GM18867 (cell line): ENCODE measurements at regions not wholly inside any gene's neighbourhood (a gene's known extent, or its start where the extent isn't known, plus 50 kb on each side); places are given as distances from the start of the nearest gene placed in this dataset.

Experiments
- ATAC-seq: cut with Tn5 transposase; IDR thresholded peaks from one replicate; pipeline ENCODE4 v1.9.1; 2021; ENCODE audit warnings: mild to moderate bottlenecking, moderate library complexity; ENCODE audit not compliant: unreplicated experiment

- ATAC-seq: peak; percentile 49
These were observed 483.6 kb downstream of the BCOR start for GRCh38 chrX:39613997-39614679.

- ATAC-seq: no peak
These were observed 483.1 kb downstream of the BCOR start for GRCh38 chrX:39614680-39614998.

- peak; percentile 62 for ATAC-seq
These were observed 481.5 kb downstream of the BCOR start for GRCh38 chrX:39616098-39616729.

DNA sequence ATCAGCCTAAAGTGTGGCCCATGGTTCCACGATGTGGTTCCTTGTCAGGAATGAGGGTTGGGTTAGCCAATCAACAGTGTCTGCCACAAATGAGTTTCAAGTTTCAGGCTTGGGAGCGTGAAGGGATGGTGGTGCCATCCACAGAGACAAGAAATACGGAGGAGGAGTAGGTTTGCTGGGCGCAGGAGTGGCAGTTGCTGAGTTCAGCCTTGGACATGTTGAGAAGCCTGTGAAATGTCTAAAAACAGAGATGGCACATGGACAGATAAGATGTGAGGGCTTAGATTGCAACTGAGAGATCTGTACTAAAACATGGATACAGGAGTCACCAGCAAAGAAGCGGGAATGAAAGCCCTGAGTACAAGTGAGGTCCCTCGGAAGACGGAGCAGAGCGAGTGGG, 481.0 kb downstream of the BCOR start:
- ATAC-seq: no peak

GRCh38 chrX:39618178-39618577, 479.6 kb downstream of the BCOR start:
- no peak for ATAC-seq

GRCh38 chrX:39619182-39620009, 478.4 kb downstream of the BCOR start:
- no peak for ATAC-seq

DNA sequence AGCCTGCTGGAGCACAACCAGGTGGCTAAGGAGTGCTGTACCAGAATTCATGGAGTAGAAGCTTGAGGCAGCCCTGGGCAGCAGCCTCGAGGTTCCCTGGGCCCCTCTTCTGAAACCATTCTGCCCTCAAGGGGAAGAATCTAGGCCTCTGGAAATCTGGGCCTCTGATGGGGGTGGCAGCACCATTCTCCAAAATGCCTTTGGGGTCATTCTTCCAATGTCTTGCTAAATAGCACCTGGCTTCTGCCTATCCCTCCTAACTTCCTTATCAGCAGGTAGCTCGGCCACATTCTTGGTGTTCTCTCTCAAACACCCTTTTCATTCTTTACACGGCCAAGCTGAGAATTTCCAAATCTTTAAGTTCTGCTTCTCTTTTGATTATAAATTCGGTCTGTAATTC, 473.6 kb downstream of the BCOR start:
- no peak for ATAC-seq

DNA sequence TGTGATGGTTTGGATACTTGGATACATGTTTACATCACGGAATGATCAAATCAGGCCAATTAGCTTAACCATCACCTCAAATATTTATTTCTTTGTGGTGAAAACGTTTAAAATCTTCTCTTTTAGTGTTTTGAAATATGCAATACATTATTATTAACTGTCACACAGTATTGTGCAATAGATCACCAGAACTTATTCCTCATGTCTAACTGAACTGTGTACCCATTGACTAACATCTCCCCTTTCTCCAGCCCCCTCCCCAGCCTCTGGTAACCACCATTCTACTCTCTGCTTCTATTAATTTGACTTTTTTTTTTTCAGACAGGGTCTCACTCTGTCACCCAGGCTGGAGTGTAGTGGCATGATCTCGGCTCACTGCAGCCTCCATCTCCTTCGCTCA, 471.9 kb downstream of the BCOR start:
- no peak for ATAC-seq

GRCh38 chrX:39626749-39627148, 471.0 kb downstream of the BCOR start:
- no peak for ATAC-seq

DNA sequence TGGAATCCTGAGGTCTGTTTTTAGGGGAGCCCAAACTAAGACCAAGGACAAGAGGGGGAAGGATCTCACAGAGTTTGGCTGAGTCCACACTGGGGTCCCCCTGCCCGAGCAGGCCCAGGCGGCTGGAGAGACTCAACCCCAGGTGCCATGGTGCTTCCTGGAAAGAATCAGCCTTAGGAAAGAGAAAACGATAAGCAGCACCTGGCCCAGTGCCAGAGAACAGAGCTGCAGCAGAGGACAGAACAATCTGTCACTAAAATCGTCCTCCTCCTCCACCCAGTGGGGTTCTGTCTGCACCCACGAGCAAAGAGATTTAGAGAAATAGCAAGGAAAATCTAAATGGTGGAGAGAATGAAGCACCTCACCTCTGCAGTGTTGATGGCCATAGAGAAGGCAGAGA, 470.5 kb downstream of the BCOR start:
- no peak for ATAC-seq

DNA sequence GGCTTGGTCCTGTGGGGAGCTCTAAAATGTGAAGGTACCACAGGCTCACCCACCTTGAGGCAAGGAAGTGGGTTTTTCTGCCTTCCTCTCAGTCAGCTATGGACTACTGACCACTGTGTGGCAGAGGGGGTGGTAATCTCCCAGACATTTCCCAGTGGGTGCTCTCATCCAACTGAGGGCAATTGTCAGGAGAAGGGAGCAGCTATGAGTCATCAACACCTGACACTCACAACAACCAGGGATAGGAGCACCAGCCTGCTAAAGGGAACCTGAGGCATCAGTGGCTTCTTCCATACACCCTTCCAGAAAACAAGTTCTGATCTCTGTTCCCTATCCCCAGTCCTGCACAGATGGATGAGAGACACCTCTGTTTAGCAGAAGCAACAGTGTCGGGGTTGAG, 468.8 kb downstream of the BCOR start:
- ATAC-seq: no peak

DNA sequence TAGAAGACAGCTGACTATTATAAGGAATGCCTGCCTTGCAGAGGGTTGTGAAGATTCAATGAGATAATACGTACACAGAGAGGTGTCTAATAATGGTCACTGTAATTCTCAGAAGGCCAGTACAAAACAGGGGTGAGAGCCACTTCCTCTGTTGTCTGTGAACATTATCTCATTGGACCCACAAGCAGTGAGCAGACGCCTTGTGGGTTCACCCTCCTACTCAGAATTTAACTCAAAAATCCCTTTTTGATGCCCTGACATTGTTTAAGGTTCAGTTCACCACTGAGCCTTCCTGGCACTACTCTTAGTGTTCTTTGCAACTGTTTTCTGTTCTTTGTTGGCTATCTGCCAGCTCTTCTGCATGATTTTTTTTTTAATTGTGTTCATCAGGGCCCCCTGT, 467.4 kb downstream of the BCOR start:
- ATAC-seq: no peak

- ATAC-seq: no peak
These were observed 466.2 kb downstream of the BCOR start for GRCh38 chrX:39631276-39632229.

DNA sequence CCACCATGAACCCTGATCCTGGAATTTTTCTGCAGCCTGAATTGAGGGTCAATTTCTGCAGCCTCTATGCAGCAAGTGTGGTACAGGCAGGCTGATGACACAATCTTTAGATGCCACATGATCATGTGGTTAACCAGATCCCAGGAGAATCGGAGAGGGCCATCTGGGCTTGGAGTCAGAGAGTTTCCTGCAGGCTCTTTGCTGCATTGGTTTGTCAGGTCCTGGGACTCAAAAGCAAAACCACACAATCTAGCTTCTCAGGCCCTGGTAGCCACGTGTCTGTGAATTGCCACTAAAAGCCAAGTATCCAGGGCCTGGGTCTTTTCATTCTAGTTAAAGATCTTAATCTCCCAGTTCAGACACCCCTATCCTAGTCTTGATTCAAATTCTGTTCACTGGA, 464.5 kb downstream of the BCOR start:
- no peak for ATAC-seq

- no peak for ATAC-seq
These were observed 461.3 kb downstream of the BCOR start for GRCh38 chrX:39636481-39636880.

DNA sequence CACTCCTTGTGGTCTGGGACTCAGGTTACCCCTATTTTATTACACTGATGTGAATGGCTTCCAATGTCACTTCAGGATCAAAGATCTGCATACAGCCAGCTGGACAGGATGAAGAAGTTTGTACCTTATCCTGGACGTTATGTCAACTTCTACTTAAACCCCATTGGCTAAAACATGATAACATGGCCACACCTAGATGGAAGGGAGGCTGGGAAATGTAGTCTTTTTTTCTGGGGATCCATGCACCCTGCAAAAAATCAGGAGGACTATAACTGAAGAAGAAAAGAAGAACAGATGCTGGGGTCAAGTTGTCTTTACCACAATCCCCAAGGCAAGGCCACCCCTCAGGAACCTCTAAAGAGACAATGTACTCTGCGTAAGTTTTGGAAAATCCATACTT, 459.2 kb downstream of the BCOR start:
- ATAC-seq: no peak

DNA sequence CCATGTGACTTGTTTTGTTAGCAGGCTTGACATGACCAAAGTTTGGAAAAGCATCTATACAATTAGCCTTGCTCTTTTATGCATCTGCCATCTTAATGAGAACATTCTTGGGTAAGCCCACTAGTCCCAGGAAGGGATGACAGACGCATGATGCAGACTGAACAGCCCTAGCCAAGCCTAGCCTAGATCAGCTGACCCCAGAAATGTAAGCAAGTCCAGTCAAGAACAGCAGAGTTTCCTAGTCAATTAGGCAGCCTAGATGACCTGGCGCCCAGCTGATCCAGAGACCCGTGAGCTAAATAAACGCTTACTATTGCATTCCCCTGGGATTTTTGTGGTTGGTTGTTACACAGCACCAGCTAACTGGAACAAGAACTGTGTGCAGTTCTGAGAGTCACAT, 457.9 kb downstream of the BCOR start:
- no peak for ATAC-seq

DNA sequence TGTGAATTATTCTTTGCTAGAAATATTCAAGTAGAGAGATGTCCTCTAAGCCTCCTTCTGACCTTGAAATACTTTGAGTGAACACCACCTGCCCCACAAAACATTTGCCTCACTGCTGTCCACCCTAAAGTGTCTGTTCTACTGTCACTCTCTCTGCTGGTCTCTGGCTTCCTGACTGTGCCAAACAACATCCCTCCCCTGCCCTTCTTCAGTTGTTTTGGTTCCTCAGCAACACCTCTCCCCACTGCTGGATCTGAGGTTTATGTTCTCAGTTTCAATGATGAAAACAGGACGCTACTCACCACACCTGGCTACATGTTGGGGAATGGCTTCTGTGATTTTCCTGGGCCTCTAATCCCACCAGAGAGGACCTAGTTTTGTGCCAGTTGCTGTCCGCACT, 456.9 kb downstream of the BCOR start:
- no peak for ATAC-seq

- ATAC-seq: no peak
These were observed 455.7 kb downstream of the BCOR start for GRCh38 chrX:39642071-39642470.

DNA sequence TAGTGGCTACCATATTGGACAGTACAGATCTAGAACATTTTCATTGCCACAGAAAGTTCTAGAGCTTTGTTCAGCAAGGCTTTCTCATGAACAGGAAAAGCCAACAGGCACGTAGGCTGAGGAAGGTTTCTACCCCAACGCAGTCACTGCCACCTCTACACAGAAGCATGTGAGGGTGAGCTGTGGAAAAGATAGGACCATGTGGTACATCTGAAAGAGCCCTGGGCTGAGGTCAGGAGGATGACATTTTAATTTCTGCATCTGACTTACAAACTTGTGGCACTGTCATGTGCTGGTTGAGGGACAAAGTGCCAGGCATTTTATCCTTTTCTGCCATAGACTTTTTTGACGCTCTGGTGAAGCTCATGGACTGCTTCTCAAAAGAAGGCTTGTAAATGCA, 454.2 kb downstream of the BCOR start:
- no peak for ATAC-seq
